ENCODE measurements at regions not wholly inside any gene's neighbourhood (a gene's known extent, or its start where the extent isn't known, plus 50 kb on each side); places are given as distances from the start of the nearest gene placed in this dataset.

GRCh38 chr3:96700322-96701315 lies 113.8 kb upstream of the EPHA6 start:
- TF ChIP-seq CTCF (IDR thresholded peaks at IDR 0.05) (no peak), POLR2A (IDR thresholded peaks at IDR 0.05) (no peak)

All from body of pancreas (tissue), 4 donors.